ENCODE measurements at regions not wholly inside any gene's neighbourhood (a gene's known extent, or its start where the extent isn't known, plus 50 kb on each side); places are given as distances from the start of the nearest gene placed in this dataset.

DNA sequence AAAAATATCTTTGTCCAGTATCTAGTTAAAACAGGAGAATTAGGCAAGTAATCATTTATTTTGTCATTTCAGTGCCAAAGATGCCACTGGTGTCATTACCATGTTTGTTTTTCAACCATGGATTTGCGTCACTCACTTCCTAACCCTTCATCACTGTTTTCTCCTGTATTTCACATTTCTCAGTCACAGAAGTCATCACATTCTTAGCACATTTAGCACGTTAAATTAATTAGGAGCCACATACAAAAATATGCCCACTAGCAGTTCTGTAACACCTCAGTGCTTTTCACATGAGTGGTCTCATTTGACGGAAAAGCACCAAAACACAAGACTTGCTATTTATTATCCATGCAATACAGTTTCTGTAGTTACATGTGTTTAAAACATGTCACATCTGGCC lies 546.0 kb downstream of the METTL15 start:
- Mint-ChIP-seq H3K36me3 (ENCODE audit: low read depth) (no peaks in the 10 kb centered on the region), H3K27me3 (ENCODE audit: low read depth, poor library complexity) (peaks cover 6% of the 10 kb centered on the region), H3K9me3 (no peaks in the 10 kb centered on the region), H3K4me3 (no peak overlapping the region), H3K27ac (no peak overlapping the region), H3K4me1 (no peaks in the 10 kb centered on the region)
- DNase-seq: no peak
- TF ChIP-seq, protein P1, sequence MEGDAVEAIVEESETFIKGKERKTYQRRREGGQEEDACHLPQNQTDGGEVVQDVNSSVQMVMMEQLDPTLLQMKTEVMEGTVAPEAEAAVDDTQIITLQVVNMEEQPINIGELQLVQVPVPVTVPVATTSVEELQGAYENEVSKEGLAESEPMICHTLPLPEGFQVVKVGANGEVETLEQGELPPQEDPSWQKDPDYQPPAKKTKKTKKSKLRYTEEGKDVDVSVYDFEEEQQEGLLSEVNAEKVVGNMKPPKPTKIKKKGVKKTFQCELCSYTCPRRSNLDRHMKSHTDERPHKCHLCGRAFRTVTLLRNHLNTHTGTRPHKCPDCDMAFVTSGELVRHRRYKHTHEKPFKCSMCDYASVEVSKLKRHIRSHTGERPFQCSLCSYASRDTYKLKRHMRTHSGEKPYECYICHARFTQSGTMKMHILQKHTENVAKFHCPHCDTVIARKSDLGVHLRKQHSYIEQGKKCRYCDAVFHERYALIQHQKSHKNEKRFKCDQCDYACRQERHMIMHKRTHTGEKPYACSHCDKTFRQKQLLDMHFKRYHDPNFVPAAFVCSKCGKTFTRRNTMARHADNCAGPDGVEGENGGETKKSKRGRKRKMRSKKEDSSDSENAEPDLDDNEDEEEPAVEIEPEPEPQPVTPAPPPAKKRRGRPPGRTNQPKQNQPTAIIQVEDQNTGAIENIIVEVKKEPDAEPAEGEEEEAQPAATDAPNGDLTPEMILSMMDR (IDR thresholded peaks at IDR 0.05): no peak

DNA sequence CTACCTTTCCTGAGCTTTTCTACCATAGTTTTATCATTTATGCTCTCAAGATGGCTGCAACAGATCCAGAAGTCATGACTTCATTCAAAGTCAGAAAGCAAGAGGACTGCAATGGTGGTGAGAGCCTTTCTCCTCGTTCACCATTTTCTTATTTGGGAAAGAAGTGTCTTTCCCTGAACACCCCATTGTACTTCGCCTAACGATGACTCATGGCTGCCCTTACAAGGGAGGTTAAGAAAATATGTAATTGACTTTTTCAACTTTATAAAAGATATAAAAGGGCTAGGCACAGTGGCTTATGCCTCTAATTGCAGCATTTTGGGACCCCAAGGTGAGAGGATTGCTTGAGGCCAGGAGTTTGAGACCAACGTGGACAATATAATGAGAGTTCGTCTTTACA lies 541.7 kb downstream of the METTL15 start:
- Mint-ChIP-seq H3K36me3 (ENCODE audit: low read depth) (no peaks in the 10 kb centered on the region), H3K27me3 (ENCODE audit: low read depth, poor library complexity) (peaks cover 3% of the 10 kb centered on the region), H3K4me3 (no peak overlapping the region), H3K27ac (no peak overlapping the region), H3K9me3 (peaks cover 17% of the 10 kb centered on the region), H3K4me1 (no peaks in the 10 kb centered on the region)
- no peak for DNase-seq
- TF ChIP-seq, protein P1 (IDR thresholded peaks at IDR 0.05): no peak

DNA sequence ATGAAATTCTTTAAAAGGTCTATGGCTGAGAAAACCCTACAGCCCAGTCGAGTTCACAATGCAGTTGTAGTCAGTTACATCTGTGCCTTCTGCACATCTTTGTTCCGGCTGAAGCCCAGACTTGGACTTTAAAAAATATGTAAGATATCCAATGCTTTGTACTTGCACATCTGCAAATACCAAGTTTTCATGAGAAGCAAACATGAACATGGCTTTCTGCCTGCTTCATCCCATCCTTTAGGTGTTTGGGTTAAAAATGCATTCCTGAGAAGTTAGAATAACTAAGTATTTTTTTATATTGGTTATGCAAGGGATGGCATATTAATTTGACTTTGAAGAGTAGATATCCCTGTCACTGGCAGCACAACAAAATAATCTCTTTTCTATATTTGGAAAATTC lies 528.4 kb downstream of the METTL15 start:
- no peak overlapping the region for H3K27ac Mint-ChIP-seq
- TF ChIP-seq, protein P1 (IDR thresholded peaks at IDR 0.05): no peak

DNA sequence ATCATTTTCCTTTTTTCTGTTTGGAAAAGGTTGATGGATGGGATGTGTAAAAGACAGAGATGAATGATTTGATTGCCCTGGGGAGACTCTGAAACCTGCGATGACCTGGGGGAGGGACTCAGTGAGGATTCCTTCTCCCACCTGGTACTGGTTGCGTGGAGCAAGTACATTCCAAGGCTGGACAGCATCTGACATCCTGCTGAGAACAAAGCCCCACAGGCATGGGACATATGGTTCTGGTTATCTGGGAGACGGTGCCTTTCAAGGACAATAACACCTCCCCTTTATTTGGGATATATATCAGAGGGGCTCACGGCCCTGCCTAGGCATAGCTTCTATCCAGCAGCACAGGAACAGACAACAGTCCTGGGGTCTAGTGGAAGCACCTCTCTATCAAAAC lies 527.8 kb downstream of the METTL15 start:
- Mint-ChIP-seq H3K4me1 (peaks cover 8% of the 10 kb centered on the region), H3K9me3 (peaks cover 12% of the 10 kb centered on the region), H3K27ac (no peak overlapping the region), H3K27me3 (ENCODE audit: low read depth, poor library complexity) (no peaks in the 10 kb centered on the region), H3K4me3 (no peak overlapping the region), H3K36me3 (ENCODE audit: low read depth) (no peaks in the 10 kb centered on the region)
- TF ChIP-seq, protein P1 (IDR thresholded peaks at IDR 0.05): no peak
- DNase-seq: peak; percentile 21

More for the DNA sequence above, 528.4 kb downstream of the METTL15 start:
- no peak overlapping the region for H3K4me3 Mint-ChIP-seq
- no peaks in the 10 kb centered on the region for H3K27me3 Mint-ChIP-seq (ENCODE audit: low read depth, poor library complexity)
- H3K9me3 Mint-ChIP-seq: peaks cover 12% of the 10 kb centered on the region
- H3K36me3 Mint-ChIP-seq (ENCODE audit: low read depth): no peaks in the 10 kb centered on the region
- peaks cover 8% of the 10 kb centered on the region for H3K4me1 Mint-ChIP-seq
- DNase-seq: no peak

DNA sequence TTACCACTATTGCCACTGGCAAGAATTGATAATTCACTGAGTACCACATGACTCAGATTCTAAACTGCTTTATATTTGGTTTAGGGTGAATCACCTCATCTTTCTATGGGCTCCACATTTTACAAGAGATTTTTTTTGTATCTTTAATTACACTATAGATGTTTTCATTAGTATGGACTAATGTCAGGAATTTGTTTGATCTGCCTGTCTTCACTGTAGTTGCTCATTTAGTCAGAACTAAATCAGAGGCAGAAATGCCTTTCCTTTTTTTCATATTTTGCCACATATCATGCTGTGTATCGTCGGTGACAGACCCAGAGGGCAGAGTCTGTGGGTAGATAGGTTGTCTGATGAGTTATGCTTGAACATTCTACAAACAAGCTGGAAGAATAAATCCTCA lies 524.1 kb downstream of the METTL15 start:
- no peak overlapping the region for H3K4me3 Mint-ChIP-seq
- no peak overlapping the region for H3K27ac Mint-ChIP-seq
- H3K4me1 Mint-ChIP-seq: peaks cover 8% of the 10 kb centered on the region
- peaks cover 3% of the 10 kb centered on the region for H3K9me3 Mint-ChIP-seq
- H3K27me3 Mint-ChIP-seq (ENCODE audit: low read depth, poor library complexity): peaks cover 6% of the 10 kb centered on the region
- H3K36me3 Mint-ChIP-seq (ENCODE audit: low read depth): no peaks in the 10 kb centered on the region
- no peak for DNase-seq
- TF ChIP-seq, protein P1 (IDR thresholded peaks at IDR 0.05): no peak

DNA sequence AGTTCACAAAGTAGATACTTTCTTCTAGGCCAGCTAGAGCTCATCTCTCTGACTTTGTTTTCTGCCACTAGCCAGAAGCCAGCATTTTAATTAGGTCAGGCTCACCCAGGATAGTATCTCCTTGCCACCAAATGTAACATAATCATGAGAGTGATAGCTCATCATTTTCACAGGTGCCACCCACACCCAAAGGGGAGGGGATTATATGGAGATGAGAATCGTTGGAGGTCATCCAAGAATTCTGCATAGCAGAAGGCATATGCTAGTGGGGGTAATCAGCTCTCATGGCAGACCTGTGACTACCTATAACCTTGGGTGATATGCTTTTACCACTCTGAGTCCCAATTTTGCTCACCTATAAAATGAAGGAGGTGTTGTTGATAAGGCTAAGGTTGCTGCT lies 523.0 kb downstream of the METTL15 start:
- H3K27ac Mint-ChIP-seq: no peak overlapping the region
- no peak overlapping the region for H3K4me3 Mint-ChIP-seq
- H3K36me3 Mint-ChIP-seq (ENCODE audit: low read depth): no peaks in the 10 kb centered on the region
- peaks cover 6% of the 10 kb centered on the region for H3K27me3 Mint-ChIP-seq (ENCODE audit: low read depth, poor library complexity)
- H3K9me3 Mint-ChIP-seq: peaks cover 3% of the 10 kb centered on the region
- TF ChIP-seq, protein P1 (IDR thresholded peaks at IDR 0.05): no peak
- DNase-seq: no peak
- peaks cover 8% of the 10 kb centered on the region for H3K4me1 Mint-ChIP-seq

Measured in nephron progenitor cell (in vitro differentiated cells).